GM18909 (cell line): ENCODE measurements at regions not wholly inside any gene's neighbourhood (a gene's known extent, or its start where the extent isn't known, plus 50 kb on each side); places are given as distances from the start of the nearest gene placed in this dataset.

Experiments
- ATAC-seq: cut with Tn5 transposase; IDR thresholded peaks from one replicate; pipeline ENCODE4 v1.9.1; 2021; ENCODE audit warnings: mild to moderate bottlenecking; ENCODE audit not compliant: unreplicated experiment, poor library complexity

DNA sequence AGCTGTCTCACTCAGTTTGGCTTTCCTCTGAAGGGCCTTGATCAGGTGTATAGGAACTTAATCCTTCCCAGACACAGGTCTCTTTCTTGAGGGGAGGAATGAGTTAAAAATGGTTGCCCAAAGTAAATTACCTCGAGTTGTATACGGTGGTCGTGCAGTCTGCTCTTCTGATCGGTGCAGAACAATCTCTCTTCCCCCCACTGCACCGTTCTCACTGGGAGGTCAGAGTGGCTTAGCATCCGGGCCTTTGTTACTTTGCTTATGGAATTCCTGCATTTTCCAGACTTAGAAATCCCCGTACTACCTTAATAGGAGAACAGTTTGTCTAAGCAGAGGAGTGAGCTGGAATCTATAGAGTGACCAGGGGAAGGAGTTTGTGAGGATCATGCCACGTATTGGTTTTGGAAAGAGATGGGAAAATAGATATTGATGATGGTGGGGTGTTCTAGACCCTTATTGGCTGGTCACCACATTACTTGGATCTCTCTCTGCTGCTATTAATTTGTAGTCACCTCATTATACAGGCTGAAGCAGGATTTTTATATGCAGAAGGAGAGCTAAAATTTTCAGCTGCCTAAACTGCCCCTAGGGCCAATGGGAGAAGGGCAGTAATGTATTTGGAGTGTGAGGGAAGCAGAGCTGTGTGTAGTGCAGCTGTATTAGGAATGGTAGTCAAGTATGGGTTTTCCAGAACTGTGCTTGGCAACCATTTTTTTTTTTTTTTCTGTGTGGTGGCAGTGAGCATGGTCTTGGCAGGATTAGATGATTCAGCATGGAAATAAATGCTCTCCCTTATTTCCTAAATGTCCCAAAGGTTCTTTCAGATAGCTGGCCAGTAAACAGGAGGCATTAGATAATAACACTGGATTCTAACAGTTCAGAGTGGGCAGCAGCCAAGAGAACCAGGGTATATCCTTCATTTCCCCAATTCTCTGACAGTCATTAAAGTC, 81.5 kb downstream of the NDUFS5 start:
- ATAC-seq, result no peak

- no peak for ATAC-seq
Measured at GRCh38 chr1:39109644-39110043, 83.5 kb downstream of the NDUFS5 start.

GRCh38 chr1:39110325-39110851, 84.2 kb downstream of the NDUFS5 start:
- no peak for ATAC-seq

DNA sequence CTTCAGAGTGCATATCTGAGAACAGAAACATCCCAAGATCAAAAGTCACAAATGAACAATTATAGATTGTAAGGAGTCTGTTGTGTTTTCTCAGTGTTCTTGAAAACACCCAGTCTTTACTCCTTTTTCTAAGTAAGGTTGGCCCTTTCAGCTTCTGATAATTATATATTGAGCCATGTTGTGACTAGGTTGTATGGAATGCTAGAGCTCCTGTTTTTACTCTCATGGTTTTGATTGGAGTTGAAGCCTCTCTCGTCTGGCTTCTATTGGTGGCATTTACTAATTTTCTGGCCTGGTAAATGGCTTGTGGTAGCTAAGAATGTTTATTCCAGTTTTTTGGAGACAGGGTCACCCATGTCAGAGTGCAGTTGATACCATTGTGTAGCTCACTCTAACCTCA, 84.7 kb downstream of the NDUFS5 start:
- no peak for ATAC-seq

DNA sequence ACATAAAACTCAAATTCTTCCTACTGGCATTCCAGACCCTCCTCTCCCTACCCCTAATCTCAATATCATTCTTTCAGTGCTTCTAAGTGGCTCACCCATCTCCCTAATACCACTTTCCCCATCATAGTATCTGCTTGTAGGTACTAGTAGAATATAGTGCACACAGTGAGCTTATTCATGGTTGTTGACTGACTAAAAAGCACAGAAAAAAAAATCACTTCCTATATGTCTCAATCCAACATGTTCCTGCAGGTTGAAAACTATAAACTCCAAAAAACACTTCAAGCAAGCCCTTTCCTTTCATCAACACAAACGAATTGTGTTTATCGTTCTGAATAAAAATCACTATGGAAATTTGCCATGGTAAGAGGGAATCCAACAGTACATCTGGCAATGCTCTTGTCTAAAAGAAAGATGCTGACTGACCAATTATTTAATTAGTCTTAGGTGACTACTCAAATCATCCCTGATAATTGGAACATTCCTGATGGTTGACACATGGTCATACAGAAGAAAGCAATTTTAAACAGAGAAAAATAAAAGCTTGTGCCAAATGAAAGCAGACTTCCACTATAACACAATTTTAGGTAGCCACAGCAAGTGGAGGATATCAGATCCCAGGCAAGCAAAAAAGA, 87.1 kb downstream of the NDUFS5 start:
- no peak for ATAC-seq

- ATAC-seq, result no peak
Measured at GRCh38 chr1:39115271-39116110, 89.0 kb upstream of the MACF1 start.

DNA sequence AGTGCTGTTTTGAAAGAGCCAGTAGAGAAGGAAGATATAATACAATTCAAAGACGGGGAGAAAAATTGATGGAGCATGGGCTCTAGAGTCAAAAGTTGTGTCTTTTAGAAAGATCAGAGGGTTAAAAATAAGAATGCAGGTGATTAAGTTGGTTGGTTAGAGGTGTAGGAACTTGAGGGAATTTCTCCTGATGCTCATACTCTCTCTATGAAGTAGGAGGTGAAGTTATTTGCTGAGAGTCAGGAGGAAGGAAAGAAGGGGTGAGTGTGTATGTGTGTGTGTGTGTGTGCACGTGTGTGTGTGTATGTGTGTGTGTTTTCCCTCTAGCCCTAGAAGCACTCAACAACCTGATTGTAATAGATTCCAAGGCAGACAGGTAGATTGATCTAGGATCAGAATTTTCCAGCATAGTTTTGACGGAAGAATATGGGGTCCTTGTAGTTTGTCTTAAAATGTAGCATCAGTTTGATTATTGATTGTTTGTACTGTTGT, 88.3 kb upstream of the MACF1 start:
- no peak for ATAC-seq

GRCh38 chr1:39116860-39117728, 87.4 kb upstream of the MACF1 start:
- no peak for ATAC-seq

DNA sequence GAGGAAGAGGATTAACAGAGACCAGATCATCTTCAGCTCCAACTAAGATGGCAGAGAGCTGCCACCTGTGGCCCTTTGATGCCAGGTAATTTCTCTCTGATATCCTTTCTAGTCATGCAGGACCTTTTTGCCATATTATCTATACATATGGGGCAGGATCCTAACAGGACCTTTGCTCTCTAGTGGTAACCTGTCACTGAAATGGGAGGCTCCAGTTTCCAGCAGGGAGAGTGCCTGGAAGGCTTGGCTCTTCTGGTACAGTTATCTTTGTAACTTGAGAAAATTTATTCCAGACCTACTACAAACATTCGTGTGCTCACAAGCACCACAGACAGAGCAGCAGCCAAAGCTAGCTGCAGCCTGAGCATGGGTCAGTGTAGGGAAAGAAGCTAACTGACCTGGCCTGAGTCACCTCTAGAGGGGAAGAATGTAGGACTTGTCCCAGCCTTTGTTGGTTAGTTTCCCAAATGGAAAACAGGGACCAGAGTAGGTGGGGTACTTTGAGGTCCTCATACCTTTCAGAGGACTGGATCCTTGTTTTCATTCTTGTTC, 86.5 kb upstream of the MACF1 start:
- no peak for ATAC-seq

DNA sequence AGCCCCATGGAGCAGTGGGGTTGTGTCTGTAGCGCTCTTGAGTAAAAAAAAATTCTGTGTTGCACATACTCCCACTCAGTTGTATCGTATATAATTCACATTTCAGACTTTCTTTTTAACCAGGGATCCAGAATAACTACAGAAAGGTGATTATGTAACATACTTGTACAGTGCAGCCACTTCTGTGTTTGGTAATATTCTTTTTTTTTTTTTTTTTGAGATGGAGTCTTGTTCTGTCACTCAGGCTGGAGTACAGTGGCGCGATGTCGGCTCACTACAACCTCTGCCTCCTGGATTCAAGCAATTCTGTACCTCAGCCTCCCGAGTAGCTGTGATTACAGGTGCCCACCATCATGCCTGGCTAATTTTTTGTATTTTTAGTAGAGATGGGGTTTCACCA, 82.4 kb upstream of the MACF1 start:
- ATAC-seq, result no peak

DNA sequence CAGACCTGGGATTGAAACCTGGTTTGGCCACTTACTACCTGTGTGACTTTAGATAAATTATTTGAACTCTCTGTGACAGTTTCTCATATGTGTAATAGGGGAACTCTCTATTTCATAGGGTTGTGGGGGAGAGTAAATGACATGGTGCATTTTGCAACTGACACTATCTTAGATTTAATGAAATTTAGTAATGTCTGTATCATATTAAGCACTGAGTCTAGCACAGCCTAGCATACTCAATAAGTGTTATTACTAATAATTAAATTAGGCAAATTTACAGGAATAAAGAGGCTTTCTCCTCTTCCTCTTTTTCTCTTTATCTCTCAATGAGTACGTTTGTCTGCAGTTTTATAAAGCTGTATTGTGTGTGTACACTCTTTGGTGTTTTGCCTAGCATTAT, 80.2 kb upstream of the MACF1 start:
- ATAC-seq, result no peak

GRCh38 chr1:39127513-39127912, 77.0 kb upstream of the MACF1 start:
- no peak for ATAC-seq

GRCh38 chr1:39128126-39128525, 76.4 kb upstream of the MACF1 start:
- ATAC-seq, result no peak

DNA sequence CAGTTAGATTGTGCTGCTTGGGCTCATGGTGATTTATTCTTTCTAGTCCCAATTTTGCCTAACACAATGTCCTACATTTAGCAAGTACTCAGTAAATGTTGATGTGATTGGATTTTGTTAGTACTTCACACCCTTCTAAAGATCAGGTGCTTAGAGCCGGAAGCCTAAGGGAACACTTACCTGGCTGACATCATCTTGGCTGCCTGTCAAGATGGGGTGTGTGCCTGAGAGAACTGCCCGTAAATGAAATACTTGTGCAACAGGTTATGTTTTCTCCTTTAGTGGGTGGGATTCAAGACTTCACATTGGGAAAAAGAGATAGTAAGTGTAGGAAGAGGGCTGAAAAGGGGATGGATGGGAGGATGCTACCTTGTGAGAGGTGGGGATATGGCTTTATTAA, 75.5 kb upstream of the MACF1 start:
- no peak for ATAC-seq

DNA sequence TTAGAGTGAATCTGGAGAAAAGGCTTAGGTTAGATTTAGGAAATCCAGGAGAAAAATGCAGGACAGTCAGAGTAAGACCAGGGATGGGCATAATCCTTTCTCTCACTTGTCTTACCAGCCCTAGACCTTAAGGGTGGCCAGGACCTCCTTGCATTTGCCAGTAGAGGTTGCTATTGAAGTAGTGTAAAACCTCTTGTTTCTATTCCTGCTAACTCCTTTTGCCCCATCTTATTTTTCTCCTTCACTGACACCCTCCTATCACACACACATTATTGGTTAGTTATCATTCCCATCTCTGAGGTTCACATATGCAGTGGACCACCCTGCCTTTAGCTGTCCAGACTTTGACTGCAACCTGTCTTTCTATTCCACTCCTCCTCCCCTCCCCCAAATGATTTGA, 75.0 kb upstream of the MACF1 start:
- no peak for ATAC-seq

DNA sequence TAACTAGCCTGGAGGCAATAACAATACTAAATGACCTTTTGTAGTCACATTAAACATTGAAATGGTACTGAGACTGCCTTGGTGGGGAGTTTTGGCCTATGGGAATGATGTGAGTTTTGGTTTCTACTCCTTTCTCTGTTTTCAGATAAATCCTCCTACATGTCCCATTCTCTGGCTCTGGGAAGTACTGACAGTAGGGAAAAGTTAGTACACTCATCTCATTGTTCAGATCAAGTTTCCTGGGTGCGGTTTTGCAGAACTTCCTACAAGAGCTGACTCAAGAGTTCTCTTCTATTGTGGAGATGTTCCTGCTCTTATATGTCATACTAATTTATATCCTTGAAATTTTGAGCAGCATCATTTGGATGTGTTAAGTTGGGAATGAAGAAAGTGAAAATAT, 74.2 kb upstream of the MACF1 start:
- ATAC-seq, result no peak

DNA sequence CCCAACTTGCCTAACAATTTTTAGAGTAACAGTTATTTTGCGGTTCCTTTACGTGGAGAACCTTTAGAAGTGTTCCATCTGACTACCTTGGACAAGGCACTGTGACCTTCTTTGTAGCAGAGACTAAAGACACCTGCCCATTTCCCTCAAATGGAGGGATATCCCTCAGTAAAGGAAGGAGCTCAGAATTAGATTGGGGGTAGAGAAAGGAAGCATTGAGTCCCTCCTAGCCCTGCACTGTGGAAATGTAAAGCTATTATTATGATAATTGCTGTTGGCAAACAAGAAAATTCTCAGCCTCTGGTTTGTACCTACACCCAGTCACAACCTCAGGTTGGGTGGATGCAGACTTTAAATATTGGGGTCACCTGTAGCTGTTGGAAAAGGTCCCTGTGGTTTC, 72.6 kb upstream of the MACF1 start:
- ATAC-seq, result no peak

DNA sequence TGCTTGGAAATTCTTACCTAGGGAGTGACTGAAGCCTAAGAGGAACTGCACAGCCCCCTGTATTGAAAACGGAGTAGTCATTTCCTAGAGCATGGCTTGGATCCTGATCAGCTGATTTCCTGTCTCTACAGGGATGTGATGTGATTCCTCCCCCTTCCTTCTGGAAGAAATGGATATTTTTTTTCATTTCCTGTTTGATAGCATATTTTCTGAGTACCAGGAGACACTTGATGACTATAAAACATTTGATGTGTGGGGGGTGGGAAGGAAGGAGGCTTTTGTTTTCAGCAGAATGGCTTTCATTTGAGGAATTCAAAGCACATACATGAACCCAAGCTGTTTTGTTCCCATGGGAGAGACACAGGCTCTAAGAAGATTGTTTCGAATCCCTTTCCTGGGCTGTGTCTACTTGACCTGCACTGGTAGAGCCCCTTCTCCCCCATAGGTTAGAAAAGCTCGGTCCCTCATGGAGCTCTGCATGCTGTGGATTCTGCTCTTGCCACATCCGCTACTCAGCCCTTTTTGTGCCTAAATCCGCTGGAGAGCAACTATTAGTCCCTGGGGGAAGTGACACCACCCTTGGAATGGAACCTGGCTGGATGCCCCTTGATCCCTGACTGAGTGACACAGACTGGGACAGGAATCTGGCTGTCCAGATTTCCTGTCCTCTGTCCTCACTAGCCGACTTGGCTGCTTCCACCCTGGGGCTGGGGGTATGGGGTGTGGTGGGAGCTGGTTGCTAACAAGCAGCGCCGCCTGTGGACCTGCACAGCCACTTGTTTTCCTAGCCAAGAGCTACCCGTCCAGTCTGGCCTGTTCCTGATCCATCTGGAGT, 71.8 kb upstream of the MACF1 start:
- ATAC-seq, result no peak

DNA sequence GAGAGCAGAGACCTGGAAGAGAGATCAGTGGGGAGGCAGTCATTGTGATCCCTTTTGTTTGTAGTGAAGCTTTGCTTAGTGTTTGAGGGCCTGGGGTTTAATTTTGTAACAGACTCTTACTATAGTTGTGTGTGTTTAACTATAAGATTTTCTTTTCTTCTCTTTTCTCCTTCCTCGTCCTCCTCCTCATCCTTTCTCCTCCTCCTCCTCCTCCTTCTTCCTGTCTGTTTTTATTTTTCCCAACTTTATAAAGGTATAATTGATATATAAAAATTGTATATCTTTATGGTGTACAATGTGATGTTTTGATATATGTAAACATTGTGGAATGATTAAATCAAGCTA, 71.2 kb upstream of the MACF1 start:
- no peak for ATAC-seq
